Esophagus squamous epithelium (tissue), 4 donors: ENCODE measurements at regions not wholly inside any gene's neighbourhood (a gene's known extent, or its start where the extent isn't known, plus 50 kb on each side); places are given as distances from the start of the nearest gene placed in this dataset.
"Not testable (repeated sequence)": the region's sequence is repeated elsewhere in the genome, so short reads cannot be mapped to it uniquely, and the experiment has no call there.

Experiments
- CTCF ChIP-seq, 6 experiments: fragments of 450-650 bp in 4 of 6; fragments of 200-600 bp in 2 of 6; sonication (generic) in 2 of 6; IDR thresholded peaks; one replicate each; pipeline ENCODE4 v1.5.1; 2016 to 2019; ENCODE audit warnings: antibody characterized with exemption in 6 of 6, mild to moderate bottlenecking in 4 of 6, moderate library complexity in 4 of 6
- POLR2A ChIP-seq, 4 donors: fragments of 450-650 bp; IDR thresholded peaks; one replicate each; pipeline ENCODE4 v1.6.1; 2017; ENCODE audit warnings: antibody characterized with exemption in 4 of 4, mild to moderate bottlenecking in 4 of 4, moderate library complexity in 3 of 4

- not testable (repeated sequence) for TF ChIP-seq POLR2A, CTCF (IDR thresholded peaks at IDR 0.05)
These were observed 1951.9 kb downstream of the FOXD4L5 start for GRCh38 chr9:63333083-63333482.
